NT2/D1 (cell line): ENCODE measurements at regions not wholly inside any gene's neighbourhood (a gene's known extent, or its start where the extent isn't known, plus 50 kb on each side); places are given as distances from the start of the nearest gene placed in this dataset.

Experiments
- DNase-seq: peaks from one replicate; pipeline ENCODE4 v3.0.0-alpha.2; 2011; ENCODE audit warnings: low read depth, low spot score
- H3K27me3 ChIP-seq: 2 replicates; pipeline ENCODE4 v1.6.0; 2011; ENCODE audit warnings: mild to moderate bottlenecking; ENCODE audit not compliant: insufficient read length, insufficient read depth
- H3K36me3 ChIP-seq: 2 replicates; pipeline ENCODE4 v1.6.1; 2011; ENCODE audit warnings: mild to moderate bottlenecking, low read length, mixed read lengths; ENCODE audit not compliant: insufficient read depth, insufficient read length
- H3K4me1 ChIP-seq: 2 replicates; pipeline ENCODE4 v1.5.1; 2011; ENCODE audit not compliant: insufficient read depth, insufficient read length
- H3K4me3 ChIP-seq: 2 replicates; pipeline ENCODE4 v1.5.1; 2011; ENCODE audit warnings: low read depth; ENCODE audit not compliant: insufficient read length
- H3K9ac ChIP-seq: 2 replicates; pipeline ENCODE4 v1.6.0; 2011; ENCODE audit warnings: low read depth; ENCODE audit not compliant: insufficient read length
- H3K9me3 ChIP-seq: 2 replicates; pipeline ENCODE4 v1.5.1; 2011; ENCODE audit warnings: mild to moderate bottlenecking, low read length; ENCODE audit not compliant: insufficient read depth
- SUZ12 ChIP-seq: IDR thresholded peaks from 2 replicates; pipeline ENCODE4 v1.6.1; 2011; ENCODE audit not compliant: insufficient read length, insufficient read depth; ENCODE audit errors: extremely low read depth
- YY1 ChIP-seq: IDR thresholded peaks from 2 replicates; pipeline ENCODE4 v1.6.1; 2011; ENCODE audit not compliant: insufficient read length, insufficient read depth
- ZNF274 ChIP-seq: IDR thresholded peaks from 2 replicates; pipeline ENCODE4 v1.6.1; 2011; ENCODE audit warnings: mild to moderate bottlenecking, low read depth, low read length

DNA sequence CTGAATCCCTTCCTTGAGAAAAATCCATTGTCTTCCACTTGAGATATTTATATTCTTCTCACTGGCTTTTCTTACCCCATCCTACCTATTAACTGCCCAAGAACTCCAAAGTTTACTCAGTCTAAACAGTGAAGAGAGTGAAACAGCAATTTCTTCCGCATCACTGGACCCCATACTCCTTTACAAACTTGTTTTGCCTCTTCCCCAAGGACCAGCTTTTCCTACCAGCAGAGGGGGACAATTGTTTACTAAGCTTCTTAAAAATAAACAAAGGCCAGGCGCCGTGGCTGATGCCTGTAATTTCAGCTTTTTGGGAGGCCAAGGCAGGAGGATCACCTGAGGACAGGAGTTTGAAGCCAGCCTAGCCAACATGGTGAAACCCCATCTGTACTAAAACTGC is 52.0 kb downstream of the LRATD1 start:
- no peak for TF ChIP-seq ZNF274
- no peak for TF ChIP-seq SUZ12
- no peak for TF ChIP-seq YY1
- no peak for DNase-seq
- no peaks in the 10 kb centered on the region for H3K27me3 ChIP-seq
- H3K4me1 ChIP-seq, result no peaks in the 10 kb centered on the region
- H3K4me3 ChIP-seq, result no peak overlapping the region
- no peaks in the 10 kb centered on the region for H3K36me3 ChIP-seq
- no peak overlapping the region for H3K9ac ChIP-seq
- H3K9me3 ChIP-seq, result no peaks in the 10 kb centered on the region

- Histone ChIP-seq H3K9me3 (no peaks in the 10 kb centered on the region), H3K36me3 (no peaks in the 10 kb centered on the region), H3K27me3 (no peaks in the 10 kb centered on the region), H3K4me3 (no peak overlapping the region), H3K9ac (no peak overlapping the region), H3K4me1 (no peaks in the 10 kb centered on the region)
- no peak for DNase-seq
- TF ChIP-seq SUZ12, result no peak
- no peak for TF ChIP-seq YY1
Observed at GRCh38 chr2:14690926-14691325, 58.4 kb downstream of the LRATD1 start.

DNA sequence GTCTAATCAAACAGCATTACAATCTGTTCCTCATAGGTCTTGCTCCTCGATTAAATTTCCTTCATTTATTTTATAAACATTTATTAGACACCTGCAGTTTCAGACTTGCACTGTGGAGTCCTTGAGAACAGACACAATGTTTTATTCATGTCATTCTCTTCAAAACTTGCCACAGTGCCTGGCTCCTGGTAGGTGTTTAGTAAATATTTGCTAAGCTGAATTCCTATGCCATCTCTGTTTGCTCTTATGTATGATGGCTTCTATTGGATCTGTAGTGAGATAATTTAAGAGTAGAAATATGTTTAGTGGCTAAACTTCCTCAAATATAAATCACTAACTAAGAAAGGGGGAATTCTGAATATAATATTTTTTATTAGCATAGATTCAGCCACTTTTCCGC is 61.4 kb downstream of the LRATD1 start:
- no peak for DNase-seq
- no peak for TF ChIP-seq YY1
- H3K9me3 ChIP-seq, result no peaks in the 10 kb centered on the region
- H3K4me1 ChIP-seq, result no peaks in the 10 kb centered on the region
- H3K27me3 ChIP-seq, result no peaks in the 10 kb centered on the region
- no peak overlapping the region for H3K9ac ChIP-seq
- no peak overlapping the region for H3K4me3 ChIP-seq
- H3K36me3 ChIP-seq, result no peaks in the 10 kb centered on the region

GRCh38 chr2:14700753-14701152 is 68.2 kb downstream of the LRATD1 start:
- DNase-seq, result no peak
- no peak for TF ChIP-seq SUZ12
- no peak for TF ChIP-seq ZNF274
- no peak for TF ChIP-seq YY1
- H3K4me1 ChIP-seq, result no peaks in the 10 kb centered on the region
- no peaks in the 10 kb centered on the region for H3K27me3 ChIP-seq
- no peak overlapping the region for H3K4me3 ChIP-seq
- H3K36me3 ChIP-seq, result no peaks in the 10 kb centered on the region
- H3K9ac ChIP-seq, result no peak overlapping the region
- no peaks in the 10 kb centered on the region for H3K9me3 ChIP-seq

- Histone ChIP-seq H3K27me3 (no peaks in the 10 kb centered on the region), H3K4me1 (no peaks in the 10 kb centered on the region), H3K9me3 (no peaks in the 10 kb centered on the region), H3K36me3 (no peaks in the 10 kb centered on the region), H3K4me3 (no peak overlapping the region), H3K9ac (no peak overlapping the region)
- DNase-seq, result no peak
- TF ChIP-seq YY1 (no peak), ZNF274 (no peak), SUZ12 (no peak)
Observed at GRCh38 chr2:14702258-14702657, 69.7 kb downstream of the LRATD1 start.

- Histone ChIP-seq H3K9ac (no peak overlapping the region), H3K9me3 (no peaks in the 10 kb centered on the region), H3K4me3 (no peak overlapping the region), H3K27me3 (no peaks in the 10 kb centered on the region), H3K4me1 (no peaks in the 10 kb centered on the region), H3K36me3 (no peaks in the 10 kb centered on the region)
- no peak for TF ChIP-seq ZNF274
- no peak for TF ChIP-seq SUZ12
- no peak for TF ChIP-seq YY1
- no peak for DNase-seq
Observed at GRCh38 chr2:14706201-14706600, 73.7 kb downstream of the LRATD1 start.

DNA sequence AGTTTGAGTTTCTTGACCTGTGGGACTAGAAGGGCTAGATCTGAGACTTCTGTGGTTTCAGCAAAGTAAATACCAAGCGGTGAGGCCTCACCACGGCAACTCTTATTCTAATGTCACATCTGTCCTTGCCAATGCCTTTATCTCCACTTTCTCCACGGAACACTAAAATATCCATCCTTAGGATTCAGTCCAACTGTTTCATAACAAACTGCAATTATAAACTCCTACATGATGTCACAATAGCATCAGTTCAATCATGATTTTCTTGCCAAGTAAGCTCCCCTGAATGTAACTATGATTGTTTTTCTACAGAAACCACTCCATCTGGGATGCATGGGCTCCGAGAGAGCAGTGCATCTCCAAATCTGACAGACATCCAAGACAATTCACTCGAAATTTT is 79.6 kb downstream of the LRATD1 start:
- no peak for DNase-seq
- Histone ChIP-seq H3K9ac (no peak overlapping the region), H3K4me3 (no peak overlapping the region), H3K27me3 (no peaks in the 10 kb centered on the region), H3K9me3 (no peaks in the 10 kb centered on the region), H3K4me1 (no peaks in the 10 kb centered on the region), H3K36me3 (no peaks in the 10 kb centered on the region)
- TF ChIP-seq ZNF274, result no peak
- TF ChIP-seq YY1, result no peak
- no peak for TF ChIP-seq SUZ12

- no peak overlapping the region for H3K9ac ChIP-seq
- no peak overlapping the region for H3K4me3 ChIP-seq
- DNase-seq, result no peak
- H3K4me1 ChIP-seq, result no peaks in the 10 kb centered on the region
- H3K36me3 ChIP-seq, result no peaks in the 10 kb centered on the region
- H3K27me3 ChIP-seq, result no peaks in the 10 kb centered on the region
- TF ChIP-seq SUZ12, result no peak
- TF ChIP-seq ZNF274, result no peak
- TF ChIP-seq YY1, result no peak
- no peaks in the 10 kb centered on the region for H3K9me3 ChIP-seq
Observed at GRCh38 chr2:14713248-14713647, 80.7 kb downstream of the LRATD1 start.
